SH-SY5Y (cell line): ENCODE measurements at regions not wholly inside any gene's neighbourhood (a gene's known extent, or its start where the extent isn't known, plus 50 kb on each side); places are given as distances from the start of the nearest gene placed in this dataset.

Experiments used
- GATA2 ChIP-seq: IDR thresholded peaks from 2 replicates; pipeline ENCODE4 v1.6.1; 2011; ENCODE audit warnings: mild to moderate bottlenecking, low read depth, low read length
- GATA3 ChIP-seq: IDR thresholded peaks from 2 replicates; pipeline ENCODE4 v1.6.1; 2011; ENCODE audit warnings: low read depth, mild to moderate bottlenecking, low read length, moderate library complexity

GRCh38 chr4:136861091-136861490, 671.2 kb downstream of the PCDH18 start:
- TF ChIP-seq GATA2 = no peak
- no peak for TF ChIP-seq GATA3
